IMR-90 (cell line): ENCODE measurements at regions not wholly inside any gene's neighbourhood (a gene's known extent, or its start where the extent isn't known, plus 50 kb on each side); places are given as distances from the start of the nearest gene placed in this dataset.

Source experiments
- ATAC-seq: fragments of 200-7000 bp; cut with Tn5 transposase; 2 replicates; pipeline ENCODE4 v1.9.1; 2020; ENCODE audit warnings: low read depth, mild to moderate bottlenecking, moderate library complexity
- BruUV-seq: library from RNA; stranded (reverse); fragments of 400-500 nt; replicated peaks from 2 replicates; lab custom pipeline; 2021; lab: Mats Ljungman, UMichigan
- CTCF ChIA-PET: fragments of 300-600 bp; formaldehyde crosslinking; extraction: SDS; loops from one replicate; lab custom pipeline; 2021; ENCODE audit warnings: antibody characterized with exemption; lab: Yijun Ruan, JAX
- POLR2A ChIA-PET: fragments of 300-600 bp; sonication (Branson Sonifier 250); formaldehyde crosslinking; loops from one replicate; lab custom pipeline; 2022; ENCODE audit warnings: antibody characterized with exemption; ENCODE audit not compliant: unreplicated experiment; lab: Charles Lee
- DNase-seq: peaks from one replicate; pipeline ENCODE4 v3.0.0; 2013
- H2AFZ ChIP-seq: replicated peaks from 2 replicates; pipeline ENCODE3; 2013; ENCODE audit warnings: low read length, mild to moderate bottlenecking; ENCODE audit not compliant: poor library complexity
- H2AK5ac ChIP-seq: 2 replicates; pipeline ENCODE4 v1.6.1; 2013; ENCODE audit warnings: low read depth, low read length, inconsistent platforms
- H2AK9ac ChIP-seq: replicated peaks from 2 replicates; pipeline ENCODE3; 2013; ENCODE audit warnings: mild to moderate bottlenecking, low read depth, low read length, moderate library complexity; ENCODE audit not compliant: poor library complexity
- H2BK120ac ChIP-seq: 2 replicates; pipeline ENCODE4 v1.6.1; 2013; ENCODE audit warnings: low read depth, low read length, inconsistent platforms
- H2BK15ac ChIP-seq: 3 replicates; pipeline ENCODE4 v1.6.1; 2013; ENCODE audit warnings: low read depth, low read length, inconsistent platforms
- H2BK20ac ChIP-seq: 2 replicates; pipeline ENCODE4 v1.6.1; 2013; ENCODE audit warnings: low read depth, mild to moderate bottlenecking, inconsistent platforms, low read length, moderate library complexity
- H2BK5ac ChIP-seq: 2 replicates; pipeline ENCODE4 v1.6.1; 2013; ENCODE audit warnings: mild to moderate bottlenecking, low read depth, low read length, inconsistent platforms; ENCODE audit not compliant: poor library complexity, severe bottlenecking
- H3K14ac ChIP-seq: replicated peaks from 2 replicates; pipeline ENCODE4 v1.6.1; 2013; ENCODE audit warnings: low read depth, low read length, inconsistent platforms
- H3K18ac ChIP-seq: 2 replicates; pipeline ENCODE4 v1.6.1; 2013; ENCODE audit warnings: low read depth, low read length, control low read depth
- H3K23ac ChIP-seq: 2 replicates; pipeline ENCODE4 v1.6.1; 2013; ENCODE audit warnings: low read depth, low read length, inconsistent platforms
- H3K27ac ChIP-seq: 2 replicates; pipeline ENCODE4 v1.5.1; 2013; ENCODE audit warnings: mild to moderate bottlenecking, control low read depth, low read length; ENCODE audit not compliant: insufficient read depth
- H3K27me3 ChIP-seq: 2 replicates; pipeline ENCODE4 v1.6.1; 2013; ENCODE audit warnings: low read length; ENCODE audit not compliant: control insufficient read depth, insufficient read depth
- H3K36me3 ChIP-seq: 2 replicates; pipeline ENCODE4 v1.6.1; 2013; ENCODE audit warnings: low read length, mixed read lengths; ENCODE audit not compliant: control insufficient read depth, insufficient read depth
- H3K4ac ChIP-seq: 2 replicates; pipeline ENCODE4 v1.6.1; 2013; ENCODE audit warnings: low read depth, low read length, inconsistent platforms
- H3K4me1 ChIP-seq: 2 replicates; pipeline ENCODE4 v1.6.1; 2013; ENCODE audit warnings: low read length, mixed read lengths; ENCODE audit not compliant: control insufficient read depth, insufficient read depth
- H3K4me2 ChIP-seq: 2 replicates; pipeline ENCODE4 v1.6.1; 2013; ENCODE audit warnings: low read depth, mild to moderate bottlenecking, control low read depth, low read length, moderate library complexity
- H3K4me3 ChIP-seq: 2 replicates; pipeline ENCODE4 v1.5.1; 2013; ENCODE audit warnings: low read depth, mild to moderate bottlenecking, control low read depth, low read length, moderate library complexity; ENCODE audit not compliant: insufficient read depth
- H3K56ac ChIP-seq: 2 replicates; pipeline ENCODE4 v1.6.1; 2013; ENCODE audit warnings: low read length, inconsistent platforms; ENCODE audit not compliant: insufficient read depth; ENCODE audit errors: extremely low read depth
- H3K79me1 ChIP-seq, 2 experiments: 2 replicates each; pipeline ENCODE4 v1.6.1; 2013; ENCODE audit warnings: low read length in 2 of 2, inconsistent platforms in 1 of 2, low read depth in 1 of 2
- H3K9ac ChIP-seq: 2 replicates; pipeline ENCODE4 v1.6.1; 2013; ENCODE audit warnings: low read depth, low read length, control low read depth
- H3K9me1 ChIP-seq: 2 replicates; pipeline ENCODE4 v1.6.1; 2013; ENCODE audit warnings: low read length, inconsistent platforms; ENCODE audit not compliant: insufficient read depth
- H3K9me3 ChIP-seq: 2 replicates; pipeline ENCODE4 v1.6.1; 2013; ENCODE audit warnings: low read length; ENCODE audit not compliant: control insufficient read depth, insufficient read depth
- H4K20me1 ChIP-seq: 2 replicates; pipeline ENCODE4 v1.6.1; 2013; ENCODE audit warnings: low read length, inconsistent platforms; ENCODE audit not compliant: insufficient read depth
- H4K5ac ChIP-seq: 2 replicates; pipeline ENCODE4 v1.6.1; 2013; ENCODE audit warnings: mild to moderate bottlenecking, low read depth, low read length, control low read depth
- H4K8ac ChIP-seq, 2 experiments: 2 replicates each; pipeline ENCODE4 v1.6.1; 2013; ENCODE audit warnings: low read depth in 2 of 2, low read length in 2 of 2, control low read depth in 1 of 2, inconsistent platforms in 1 of 2
- H4K91ac ChIP-seq: 2 replicates; pipeline ENCODE4 v1.6.1; 2013; ENCODE audit warnings: low read depth, low read length, inconsistent platforms; ENCODE audit not compliant: insufficient read depth
- BHLHE40 ChIP-seq: fragments of 150-350 bp; IDR thresholded peaks from 2 replicates; pipeline ENCODE4 v1.6.1; 2016; ENCODE audit warnings: mild to moderate bottlenecking, low read depth, low read length
- CHD1 ChIP-seq: IDR thresholded peaks from 2 replicates; pipeline ENCODE4 v1.6.1; 2012; ENCODE audit warnings: low read depth, low read length, improper control_type of control experiment
- CTCF ChIP-seq: conservative IDR thresholded peaks from 2 replicates; pipeline ENCODE4 v1.5.1; 2012; ENCODE audit warnings: mild to moderate bottlenecking, low read depth, low read length, improper control_type of control experiment
- ELK1 ChIP-seq: fragments of 150-350 bp; IDR thresholded peaks from 2 replicates; pipeline ENCODE4 v1.6.1; 2016; ENCODE audit warnings: low read depth, mild to moderate bottlenecking, low read length, moderate library complexity, borderline replicate concordance
- FOS ChIP-seq: fragments of 150-350 bp; IDR thresholded peaks from 2 replicates; pipeline ENCODE4 v1.6.1; 2016; ENCODE audit warnings: low read depth, low read length
- MAZ ChIP-seq: IDR thresholded peaks from 2 replicates; pipeline ENCODE4 v1.6.1; 2012; ENCODE audit warnings: low read depth, mild to moderate bottlenecking, low read length, improper control_type of control experiment, moderate library complexity, borderline replicate concordance
- MXI1 ChIP-seq: IDR thresholded peaks from 2 replicates; pipeline ENCODE4 v1.6.1; 2012; ENCODE audit warnings: low read depth, mild to moderate bottlenecking, low read length, moderate library complexity, borderline replicate concordance
- NFE2L2 ChIP-seq: fragments of 150-350 bp; IDR thresholded peaks from 2 replicates; pipeline ENCODE4 v1.6.1; 2016; ENCODE audit warnings: low read depth, mild to moderate bottlenecking, low read length
- RAD21 ChIP-seq: IDR thresholded peaks from 2 replicates; pipeline ENCODE4 v1.6.1; 2012; ENCODE audit warnings: low read length, improper control_type of control experiment
- RCOR1 ChIP-seq: IDR thresholded peaks from 2 replicates; pipeline ENCODE4 v1.6.1; 2012; ENCODE audit warnings: mild to moderate bottlenecking, low read length, improper control_type of control experiment; ENCODE audit not compliant: insufficient replicate concordance
- RFX5 ChIP-seq: IDR thresholded peaks from 2 replicates; pipeline ENCODE4 v1.8.0; 2012; ENCODE audit warnings: low read depth, mild to moderate bottlenecking, low read length, moderate library complexity
- SMC3 ChIP-seq: fragments of 150-350 bp; IDR thresholded peaks from 2 replicates; pipeline ENCODE4 v1.6.1; 2016; ENCODE audit warnings: low read depth, mild to moderate bottlenecking, antibody characterized with exemption, low read length, moderate library complexity
- WGBS, 2 experiments: methylation state at CpG; one replicate each; pipeline versions ENCODE4 v1.1.5 to v1.1.7; 2013; ENCODE audit warnings: missing lambda C conversion rate in 2 of 2; ENCODE audit not compliant: insufficient read length in 1 of 2; ENCODE audit errors: extremely low coverage in 2 of 2; 5-methylcytosine and 5-hydroxymethylcytosine counted together
- dilution Hi-C: fragments of 300-500 bp; cut with HindIII; formaldehyde crosslinking; loops from one replicate; pipeline ENCODE4 v1.14.3; 2018; ENCODE audit warnings: low sequenced_read_pairs; ENCODE audit not compliant: unreplicated experiment
- in situ Hi-C: fragments of 300-500 bp; cut with MboI; formaldehyde crosslinking; loops from 3 replicates; pipeline ENCODE4 v1.14.3; 2019; ENCODE audit warnings: low sequenced_read_pairs, inconsistent platforms, mixed read lengths
- intact Hi-C: fragments of 100-400 bp; cut with micrococcal nuclease; formaldehyde crosslinking; loops from 2 replicates; pipeline ENCODE4 v1.10.0; 2022
- TF ChIP-seq, protein P1 (sequence below): fragments of 150-350 bp; IDR thresholded peaks from 2 replicates; pipeline ENCODE4 v1.6.1; 2017; ENCODE audit warnings: mild to moderate bottlenecking, antibody characterized with exemption, low read length, low read depth

GRCh38 chr3:76111808-76112207, 326.5 kb upstream of the ZNF717 start:
- no peak overlapping the region for H3K56ac ChIP-seq
- WGBS, 2 experiments, result no CpG with 5 or more reads among the region's 2 CpGs
- no peak overlapping the region for H2AFZ ChIP-seq
- no peak overlapping the region for H3K27ac ChIP-seq
- DNase-seq (no peak), ATAC-seq (no peak)
- intact Hi-C loops, result no loop called here
- no peak overlapping the region for H2AK9ac ChIP-seq
- in situ Hi-C loops, result no loop called here
- no peaks in the 10 kb centered on the region for H3K27me3 ChIP-seq
- BruUV-seq, result no TSS peak
- H2BK120ac ChIP-seq, result no peak overlapping the region
- no peak overlapping the region for H3K4me3 ChIP-seq
- H4K91ac ChIP-seq, result no peak overlapping the region
- dilution Hi-C loops, result no loop called here
- H4K20me1 ChIP-seq, result no peaks in the 10 kb centered on the region
- H4K5ac ChIP-seq, result no peak overlapping the region
- CTCF ChIA-PET, result interaction anchor here (0.8 kb wide), 1 partner anchor 66 kb away, joined by 3 read pairs; no protein-coding TSS in a partner anchor
- no peak overlapping the region for H4K8ac ChIP-seq
- H2AK5ac ChIP-seq, result no peak overlapping the region
- H2BK20ac ChIP-seq, result no peak overlapping the region
- no peak for TF ChIP-seq ELK1
- no peak for TF ChIP-seq MAZ
- no peak for TF ChIP-seq CTCF
- no peak for TF ChIP-seq RFX5
- no peak for TF ChIP-seq NFE2L2
- TF ChIP-seq, protein P1, sequence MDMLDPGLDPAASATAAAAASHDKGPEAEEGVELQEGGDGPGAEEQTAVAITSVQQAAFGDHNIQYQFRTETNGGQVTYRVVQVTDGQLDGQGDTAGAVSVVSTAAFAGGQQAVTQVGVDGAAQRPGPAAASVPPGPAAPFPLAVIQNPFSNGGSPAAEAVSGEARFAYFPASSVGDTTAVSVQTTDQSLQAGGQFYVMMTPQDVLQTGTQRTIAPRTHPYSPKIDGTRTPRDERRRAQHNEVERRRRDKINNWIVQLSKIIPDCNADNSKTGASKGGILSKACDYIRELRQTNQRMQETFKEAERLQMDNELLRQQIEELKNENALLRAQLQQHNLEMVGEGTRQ, result no peak
- TF ChIP-seq RCOR1, result no peak
- no peak for TF ChIP-seq SMC3
- TF ChIP-seq MXI1, result no peak
- TF ChIP-seq FOS, result no peak
- TF ChIP-seq BHLHE40, result no peak
- TF ChIP-seq RAD21, result no peak
- TF ChIP-seq CHD1, result no peak
- H3K9me1 ChIP-seq, result no peaks in the 10 kb centered on the region
- no peak overlapping the region for H3K14ac ChIP-seq
- H3K23ac ChIP-seq, result no peak overlapping the region
- no peaks in the 10 kb centered on the region for H3K4me1 ChIP-seq
- no peak overlapping the region for H3K4me2 ChIP-seq
- POLR2A ChIA-PET, result no interaction called here
- no peak overlapping the region for H3K9ac ChIP-seq
- no peak overlapping the region for H3K18ac ChIP-seq
- H2BK15ac ChIP-seq, result no peak overlapping the region
- no peaks in the 10 kb centered on the region for H3K9me3 ChIP-seq
- H3K36me3 ChIP-seq, result no peaks in the 10 kb centered on the region
- no peak overlapping the region for H3K4ac ChIP-seq
- H2BK5ac ChIP-seq, result no peak overlapping the region
- H3K79me1 ChIP-seq, result no peaks in the 10 kb centered on the region
